Upper lobe of left lung (tissue), 6 donors: ENCODE measurements at regions not wholly inside any gene's neighbourhood (a gene's known extent, or its start where the extent isn't known, plus 50 kb on each side); places are given as distances from the start of the nearest gene placed in this dataset.

Experiments
- ATAC-seq, 2 donors: fragments of 200-7000 bp; cut with Tn5 transposase; one replicate each; pipeline ENCODE4 v1.9.1; 2022; ENCODE audit warnings: mild to moderate bottlenecking in 2 of 2, moderate library complexity in 2 of 2; ENCODE audit not compliant: low FRiP score in 2 of 2
- DNase-seq, 2 donors: peaks; one replicate each; pipeline ENCODE4 v3.0.0-alpha.2; 2019 to 2020
- H3K27ac ChIP-seq, 4 donors: fragments of 200-600 bp; sonication (generic); one replicate each; pipeline ENCODE4 v1.5.1; 2016 to 2019
- H3K27me3 ChIP-seq, 4 donors: fragments of 200-600 bp; sonication (generic); one replicate each; pipeline ENCODE4 v1.5.1; 2017 to 2019
- H3K36me3 ChIP-seq, 4 donors: fragments of 200-600 bp; sonication (generic); one replicate each; pipeline ENCODE4 v1.5.1; 2016 to 2019
- H3K4me1 ChIP-seq, 4 donors: fragments of 200-600 bp; sonication (generic); one replicate each; pipeline ENCODE4 v1.5.1; 2018 to 2019
- H3K4me3 ChIP-seq, 4 donors: fragments of 200-600 bp; sonication (generic); one replicate each; pipeline ENCODE4 v1.5.1; 2017 to 2019; ENCODE audit warnings: mild to moderate bottlenecking in 2 of 4, moderate library complexity in 1 of 4
- H3K9me3 ChIP-seq, 4 donors: fragments of 200-600 bp; sonication (generic); one replicate each; pipeline ENCODE4 v1.5.1; 2018 to 2019
- EP300 ChIP-seq, 4 donors: sonication (generic); formaldehyde crosslinking; IDR thresholded peaks; one replicate each; pipeline ENCODE4 v1.5.1; 2017; ENCODE audit warnings: antibody characterized with exemption in 4 of 4, control low read depth in 2 of 4
- POLR2A ChIP-seq, 4 donors: fragments of 450-650 bp; IDR thresholded peaks; one replicate each; pipeline ENCODE4 v1.5.1; 2016 to 2017; ENCODE audit warnings: antibody characterized with exemption in 4 of 4, mild to moderate bottlenecking in 2 of 4
- POLR2AphosphoS5 ChIP-seq, 2 donors: sonication (generic); formaldehyde crosslinking; IDR thresholded peaks; one replicate each; pipeline ENCODE4 v1.5.1; 2017; ENCODE audit warnings: antibody characterized with exemption in 2 of 2
- WGBS, 2 donors: methylation state at CpG; one replicate each; pipeline ENCODE4 v1.1.5; 2017 to 2018; 5-methylcytosine and 5-hydroxymethylcytosine counted together
- TF ChIP-seq, protein P1 (sequence below), 6 experiments: fragments of 450-650 bp in 4 of 6; fragments of 200-600 bp in 2 of 6; sonication (generic) in 2 of 6; IDR thresholded peaks; one replicate each; pipeline ENCODE4 v1.5.1; 2016 to 2019; ENCODE audit warnings: antibody characterized with exemption in 6 of 6
- donor health status: DM: no; HTN: no; CAD: no; lungs with moderate emphysema.
- donor health status: DM: no; HTN: yes; CAD: no; lungs with severe emphysema.

DNA sequence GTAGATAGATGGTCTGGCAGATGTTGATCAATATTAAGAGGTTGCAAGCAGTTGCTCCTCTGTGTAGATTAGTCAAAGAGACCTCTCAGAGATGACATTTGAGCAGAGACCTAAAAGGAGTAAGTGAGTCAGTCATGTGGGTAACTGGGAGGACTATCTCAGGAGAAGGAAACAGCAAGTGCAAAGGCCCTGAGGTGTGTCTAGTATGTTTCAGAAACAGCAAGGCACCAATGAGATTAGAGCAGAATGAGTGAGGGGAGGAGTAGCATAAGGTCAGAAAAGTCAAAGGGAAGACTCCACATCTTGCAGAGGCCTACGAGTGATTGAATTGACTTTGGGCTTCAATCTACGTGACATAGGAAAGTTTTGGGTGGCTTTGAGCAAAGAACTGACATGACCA, 89.8 kb upstream of the COL1A2 start:
- Histone ChIP-seq H3K4me3 (no peak overlapping the region), H3K9me3 (no peaks in the 10 kb centered on the region), H3K27me3 (no peaks in the 10 kb centered on the region), H3K36me3 (no peaks in the 10 kb centered on the region), H3K27ac (no peak overlapping the region), H3K4me1 (peaks cover 0 to 11% (median 5%) of the 10 kb centered on the region in 4 donors)
- TF ChIP-seq EP300 (IDR thresholded peaks at IDR 0.05): no peak
- no peak for TF ChIP-seq POLR2AphosphoS5 (IDR thresholded peaks at IDR 0.05)
- TF ChIP-seq, protein P1, sequence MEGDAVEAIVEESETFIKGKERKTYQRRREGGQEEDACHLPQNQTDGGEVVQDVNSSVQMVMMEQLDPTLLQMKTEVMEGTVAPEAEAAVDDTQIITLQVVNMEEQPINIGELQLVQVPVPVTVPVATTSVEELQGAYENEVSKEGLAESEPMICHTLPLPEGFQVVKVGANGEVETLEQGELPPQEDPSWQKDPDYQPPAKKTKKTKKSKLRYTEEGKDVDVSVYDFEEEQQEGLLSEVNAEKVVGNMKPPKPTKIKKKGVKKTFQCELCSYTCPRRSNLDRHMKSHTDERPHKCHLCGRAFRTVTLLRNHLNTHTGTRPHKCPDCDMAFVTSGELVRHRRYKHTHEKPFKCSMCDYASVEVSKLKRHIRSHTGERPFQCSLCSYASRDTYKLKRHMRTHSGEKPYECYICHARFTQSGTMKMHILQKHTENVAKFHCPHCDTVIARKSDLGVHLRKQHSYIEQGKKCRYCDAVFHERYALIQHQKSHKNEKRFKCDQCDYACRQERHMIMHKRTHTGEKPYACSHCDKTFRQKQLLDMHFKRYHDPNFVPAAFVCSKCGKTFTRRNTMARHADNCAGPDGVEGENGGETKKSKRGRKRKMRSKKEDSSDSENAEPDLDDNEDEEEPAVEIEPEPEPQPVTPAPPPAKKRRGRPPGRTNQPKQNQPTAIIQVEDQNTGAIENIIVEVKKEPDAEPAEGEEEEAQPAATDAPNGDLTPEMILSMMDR (IDR thresholded peaks at IDR 0.05): no peak
- no peak for TF ChIP-seq POLR2A (IDR thresholded peaks at IDR 0.05)
- no peak for ATAC-seq
- WGBS, 2 donors: 93% methylated on average over 2 of the region's 2 CpGs
- DNase-seq: no peak

DNA sequence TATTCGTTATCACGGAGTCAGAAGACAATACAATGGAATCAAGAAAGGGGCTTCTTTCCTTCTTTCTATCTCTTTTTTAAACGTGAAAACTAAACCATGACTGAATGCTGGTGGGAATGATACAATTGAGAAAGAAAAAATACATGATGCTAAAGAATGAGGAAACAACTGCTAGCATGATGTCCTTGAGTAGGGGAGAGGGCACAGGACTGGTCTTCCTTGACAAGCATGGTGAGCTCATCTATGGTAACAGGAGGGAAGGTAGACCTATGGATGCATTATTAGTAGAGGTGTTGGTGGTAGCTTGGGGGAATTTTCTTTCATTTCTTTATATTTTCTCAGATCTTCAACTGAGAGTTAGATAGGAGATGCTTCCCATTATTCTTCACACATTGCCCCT, 88.9 kb upstream of the COL1A2 start:
- DNase-seq (no peak), ATAC-seq (no peak)
- peaks cover 0 to 11% (median 5%) of the 10 kb centered on the region in 4 donors for H3K4me1 ChIP-seq
- H3K4me3 ChIP-seq: no peak overlapping the region
- TF ChIP-seq, protein P1 (IDR thresholded peaks at IDR 0.05): no peak
- no peak for TF ChIP-seq POLR2AphosphoS5 (IDR thresholded peaks at IDR 0.05)
- no peak for TF ChIP-seq EP300 (IDR thresholded peaks at IDR 0.05)
- no peak for TF ChIP-seq POLR2A (IDR thresholded peaks at IDR 0.05)
- H3K36me3 ChIP-seq: no peaks in the 10 kb centered on the region
- H3K27ac ChIP-seq: no peak overlapping the region
- H3K9me3 ChIP-seq: no peaks in the 10 kb centered on the region
- 59 to 84% methylated on average over 3 of the region's 3 CpGs for WGBS, 2 donors
- H3K27me3 ChIP-seq: no peaks in the 10 kb centered on the region

DNA sequence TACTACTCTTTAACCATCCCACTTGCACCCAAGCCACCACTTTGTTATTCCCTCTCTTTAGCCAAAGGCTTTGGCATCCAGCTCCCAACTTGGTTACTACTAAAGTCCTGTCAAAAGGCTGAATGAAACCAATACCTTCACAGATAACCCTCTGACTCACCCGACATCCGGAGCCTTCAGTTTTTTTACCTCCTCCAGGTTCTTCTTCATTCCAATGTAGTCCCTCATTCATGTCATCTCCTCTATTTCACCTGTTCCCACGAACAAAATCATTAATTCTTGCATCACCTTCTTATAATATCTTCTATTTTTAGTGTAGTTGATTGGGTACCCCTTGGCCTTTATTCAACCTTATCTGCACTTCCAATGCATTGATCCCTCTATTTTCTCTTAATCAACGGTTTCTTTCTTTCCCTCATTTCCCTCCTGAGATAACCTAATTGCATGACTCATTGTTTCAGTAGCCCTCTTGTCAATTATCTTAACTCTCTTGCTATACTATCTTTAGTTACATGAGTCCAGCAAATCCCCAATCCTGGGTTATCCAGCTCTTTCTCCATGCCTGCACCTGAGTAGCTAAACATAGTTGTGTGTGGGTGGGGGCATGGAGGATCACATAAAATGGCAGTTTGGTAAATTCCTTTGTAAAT, 87.2 kb upstream of the COL1A2 start:
- Histone ChIP-seq H3K36me3 (no peaks in the 10 kb centered on the region), H3K4me1 (peaks cover 0 to 8% (median 4%) of the 10 kb centered on the region in 4 donors), H3K27me3 (no peaks in the 10 kb centered on the region), H3K9me3 (no peaks in the 10 kb centered on the region), H3K4me3 (no peak overlapping the region), H3K27ac (no peak overlapping the region)
- DNase-seq: no peak
- no peak for ATAC-seq
- 80 to 83% methylated on average over 4 of the region's 4 CpGs for whole genome bisulfite sequencing, 2 donors
- TF ChIP-seq EP300 (IDR thresholded peaks at IDR 0.05): no peak
- TF ChIP-seq, protein P1 (IDR thresholded peaks at IDR 0.05): no peak
- no peak for TF ChIP-seq POLR2AphosphoS5 (IDR thresholded peaks at IDR 0.05)
- TF ChIP-seq POLR2A (IDR thresholded peaks at IDR 0.05): no peak

DNA sequence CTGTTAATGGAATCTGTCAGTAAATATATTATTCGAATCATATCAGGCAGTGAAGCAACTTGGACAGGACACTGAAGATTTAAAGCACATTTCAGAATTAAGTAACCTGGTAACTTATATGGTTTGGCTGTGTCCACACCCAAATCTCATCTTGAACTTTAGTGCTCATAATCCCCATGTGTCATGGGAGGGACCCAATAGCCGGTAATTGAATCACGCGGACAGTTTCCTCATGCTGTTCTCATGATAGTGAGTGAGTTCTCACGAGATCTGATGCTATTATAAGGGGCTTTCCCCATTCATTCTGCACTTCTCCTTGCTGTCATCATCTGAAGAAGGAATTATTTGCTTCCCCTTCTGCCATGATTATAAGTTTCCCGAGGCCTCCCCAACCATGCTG, 83.2 kb upstream of the COL1A2 start:
- WGBS, 2 donors: 82 to 91% methylated on average over 6 of the region's 6 CpGs
- H3K4me3 ChIP-seq: no peak overlapping the region
- TF ChIP-seq, protein P1 (IDR thresholded peaks at IDR 0.05): no peak
- no peak for TF ChIP-seq POLR2A (IDR thresholded peaks at IDR 0.05)
- no peak for TF ChIP-seq POLR2AphosphoS5 (IDR thresholded peaks at IDR 0.05)
- TF ChIP-seq EP300 (IDR thresholded peaks at IDR 0.05): no peak
- H3K27me3 ChIP-seq: no peaks in the 10 kb centered on the region
- ATAC-seq: no peak
- H3K27ac ChIP-seq: no peak overlapping the region
- no peaks in the 10 kb centered on the region for H3K9me3 ChIP-seq
- H3K36me3 ChIP-seq: no peaks in the 10 kb centered on the region
- H3K4me1 ChIP-seq: no peaks in the 10 kb centered on the region
- no peak for DNase-seq

DNA sequence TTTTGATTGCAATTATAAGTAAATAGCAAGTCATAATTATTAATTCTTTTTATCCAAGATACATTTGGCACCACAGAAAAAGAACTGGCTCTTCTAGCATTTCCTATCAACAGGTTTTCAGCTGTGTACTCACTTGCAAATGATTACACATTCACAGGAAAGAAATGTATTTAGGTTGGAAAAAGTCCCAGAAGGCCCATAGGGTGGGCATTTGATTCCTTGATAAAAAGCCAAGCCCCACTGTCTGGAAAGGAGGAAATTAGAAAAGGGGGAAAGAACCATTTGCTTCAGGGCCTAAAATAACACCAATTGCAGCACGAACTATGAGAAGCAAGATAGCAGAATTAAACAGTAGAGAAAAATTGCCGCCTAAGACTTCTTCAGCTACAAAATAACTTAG, 80.8 kb upstream of the COL1A2 start:
- WGBS, 2 donors: 53 to 64% methylated on average over 2 of the region's 2 CpGs
- no peak for DNase-seq

More for the DNA sequence above, 80.8 kb upstream of the COL1A2 start:
- TF ChIP-seq, protein P1 (IDR thresholded peaks at IDR 0.05): no peak
- TF ChIP-seq EP300 (IDR thresholded peaks at IDR 0.05) (no peak), POLR2A (IDR thresholded peaks at IDR 0.05) (no peak), POLR2AphosphoS5 (IDR thresholded peaks at IDR 0.05) (no peak)
- no peak overlapping the region for H3K27ac ChIP-seq
- no peaks in the 10 kb centered on the region for H3K36me3 ChIP-seq
- no peaks in the 10 kb centered on the region for H3K9me3 ChIP-seq
- H3K27me3 ChIP-seq: no peaks in the 10 kb centered on the region
- H3K4me1 ChIP-seq: no peaks in the 10 kb centered on the region
- no peak overlapping the region for H3K4me3 ChIP-seq
- ATAC-seq: no peak
